K562 (cell line): ENCODE measurements at regions not wholly inside any gene's neighbourhood (a gene's known extent, or its start where the extent isn't known, plus 50 kb on each side); places are given as distances from the start of the nearest gene placed in this dataset.

ENCODE experiments used
- ATAC-seq: fragments of 200-7000 bp; cut with Tn5 transposase; 3 replicates; pipeline ENCODE4 v1.9.1; 2020; ENCODE audit warnings: moderate library complexity
- BruUV-seq: library from RNA; stranded (reverse); fragments of 400-500 nt; replicated peaks from 2 replicates; lab custom pipeline; 2021; lab: Mats Ljungman, UMichigan
- CTCF ChIA-PET: fragments of 300-600 bp; formaldehyde crosslinking; extraction: SDS; loops from one replicate; lab custom pipeline; 2021; ENCODE audit warnings: low intra/inter-chr PET ratio; lab: Yijun Ruan, JAX
- POLR2A ChIA-PET: fragments of 300-600, 350-650 bp; sonication (Branson Sonifier 250); formaldehyde crosslinking; extraction: SDS; loops from one replicate; lab custom pipeline; 2021; ENCODE audit warnings: antibody characterized with exemption, inconsistent platforms; lab: Yijun Ruan, JAX
- DNase-seq, 4 experiments: peaks; one replicate each; pipeline versions ENCODE4 v3.0.0 to v3.0.0-alpha.2; 2011 to 2018; ENCODE audit warnings: low spot score in 3 of 4, mixed read lengths in 3 of 4; ENCODE audit errors: extremely low read depth in 1 of 4
- FAIRE-seq: peaks from 2 replicates; lab custom pipeline; 2011; peaks lifted over from hg19 to GRCh38; lab: Jason Lieb, UNC
- H2AFZ ChIP-seq: 2 replicates; pipeline ENCODE4 v1.6.0; 2011; ENCODE audit warnings: low read depth, low read length, control low read depth, inconsistent platforms
- H3K27ac ChIP-seq: fragments of 200-600 bp; 3 replicates; pipeline ENCODE4 v1.8.0; 2011; ENCODE audit warnings: low read depth, mild to moderate bottlenecking, control low read depth, inconsistent platforms, low read length, moderate library complexity, mixed read lengths; ENCODE audit errors: extremely low read depth
- H3K27me3 ChIP-seq, 2 experiments: fragments of 300-600 bp in 1 of 2; 2 replicates in 1 of 2; 3 replicates in 1 of 2; pipeline versions ENCODE4 v1.6.0 to v1.8.0; 2011; ENCODE audit warnings: inconsistent platforms in 2 of 2, low read length in 2 of 2, mild to moderate bottlenecking in 1 of 2, mixed read lengths in 1 of 2, moderate library complexity in 1 of 2; ENCODE audit not compliant: control insufficient read depth in 2 of 2, insufficient read depth in 2 of 2
- H3K36me3 ChIP-seq: fragments of 300-600 bp; 3 replicates; pipeline ENCODE4 v1.8.0; 2011; ENCODE audit warnings: mild to moderate bottlenecking, low read length, inconsistent platforms; ENCODE audit not compliant: control insufficient read depth, insufficient read depth
- H3K4me1 ChIP-seq, 2 experiments: fragments of 200-600 bp in 1 of 2; replicated peaks in 1 of 2; 2 replicates in 1 of 2; 3 replicates in 1 of 2; pipeline versions ENCODE4 v1.5.1 to v1.8.0; 2011; ENCODE audit warnings: inconsistent platforms in 2 of 2, low read length in 2 of 2, mild to moderate bottlenecking in 1 of 2, mixed read lengths in 1 of 2, moderate library complexity in 1 of 2; ENCODE audit not compliant: control insufficient read depth in 2 of 2, insufficient read depth in 2 of 2
- H3K4me2 ChIP-seq: 2 replicates; pipeline ENCODE4 v1.6.1; 2011; ENCODE audit warnings: low read length, control low read depth, inconsistent platforms, mixed read lengths; ENCODE audit not compliant: insufficient read depth
- H3K4me3 ChIP-seq: fragments of 200-600 bp; sonication (generic), shearing (Covaris generic); 2 replicates; pipeline ENCODE4 v1.5.1; 2016; ENCODE audit warnings: control low read depth, inconsistent platforms
- H3K79me2 ChIP-seq: fragments of 200-600 bp; 3 replicates; pipeline ENCODE4 v1.8.0; 2011; ENCODE audit warnings: low read length, inconsistent platforms; ENCODE audit not compliant: control insufficient read depth, insufficient read depth
- H3K9ac ChIP-seq, 2 experiments: 2 replicates each; pipeline versions ENCODE4 v1.6.0 to v1.6.1; 2011; ENCODE audit warnings: low read depth in 2 of 2, low read length in 2 of 2, control low read depth in 1 of 2, inconsistent platforms in 1 of 2, mild to moderate bottlenecking in 1 of 2, mixed read lengths in 1 of 2; ENCODE audit not compliant: insufficient read depth in 1 of 2
- H3K9me1 ChIP-seq: one replicate; pipeline ENCODE4 v1.6.0; 2011; ENCODE audit warnings: inconsistent platforms, mild to moderate bottlenecking, low read length, moderate library complexity; ENCODE audit not compliant: control insufficient read depth, insufficient read depth
- H3K9me3 ChIP-seq: replicated peaks from 2 replicates; pipeline ENCODE4 v1.5.1; 2011; ENCODE audit warnings: low read depth, low read length, inconsistent platforms; ENCODE audit not compliant: control insufficient read depth, insufficient read depth
- H4K20me1 ChIP-seq: replicated peaks from 2 replicates; pipeline ENCODE4 v1.6.1; 2011; ENCODE audit warnings: low read length, inconsistent platforms, mixed read lengths; ENCODE audit not compliant: control insufficient read depth, insufficient read depth
- CREB1 ChIP-seq, 2 experiments: sonication (generic) in 1 of 2; formaldehyde crosslinking in 1 of 2; IDR thresholded peaks; 2 replicates each; pipeline versions ENCODE4 v1.6.1 to v1.8.0; 2012 to 2022; ENCODE audit warnings: inconsistent platforms in 1 of 2, mild to moderate bottlenecking in 1 of 2, missing genetic modification reagents in 1 of 2, moderate library complexity in 1 of 2
- ELK3 ChIP-seq: fragments of 450-650 bp; formaldehyde crosslinking; IDR thresholded peaks from 2 replicates; pipeline ENCODE4 v1.4.0; 2020; ENCODE audit warnings: mild to moderate bottlenecking
- KAT8 ChIP-seq: fragments of 450-650 bp; IDR thresholded peaks from 2 replicates; pipeline ENCODE4 v1.6.1; 2016; ENCODE audit warnings: low read depth, mild to moderate bottlenecking
- KLF1 ChIP-seq: fragments of 450-650 bp; IDR thresholded peaks from 2 replicates; pipeline ENCODE4 v1.6.1; 2016; ENCODE audit warnings: missing genetic modification characterization, missing compliant biosample characterization
- MIER1 ChIP-seq: fragments of 450-650 bp; IDR thresholded peaks from 2 replicates; pipeline ENCODE4 v1.6.1; 2016; ENCODE audit warnings: antibody characterized with exemption, mild to moderate bottlenecking, low read depth
- NEUROD1 ChIP-seq: fragments of 150-350 bp; IDR thresholded peaks from 2 replicates; pipeline ENCODE4 v1.6.1; 2014; ENCODE audit warnings: borderline replicate concordance, low read length, low read depth; ENCODE audit not compliant: partially characterized antibody
- PRMT5 ChIP-seq: sonication (generic); formaldehyde crosslinking; IDR thresholded peaks from 2 replicates; pipeline ENCODE4 v1.5.0; 2020; ENCODE audit warnings: missing genetic modification reagents
- RFX1 ChIP-seq: fragments of 450-650 bp; IDR thresholded peaks from 2 replicates; pipeline ENCODE4 v1.6.1; 2016; ENCODE audit warnings: mild to moderate bottlenecking, moderate library complexity
- YY1 ChIP-seq, 3 experiments: IDR thresholded peaks; 2 replicates each; pipeline ENCODE4 v1.6.1; 2011; ENCODE audit warnings: low read length in 2 of 3, mild to moderate bottlenecking in 2 of 3, moderate library complexity in 2 of 3, borderline replicate concordance in 1 of 3, control low read depth in 1 of 3, low read depth in 1 of 3; ENCODE audit not compliant: insufficient read depth in 3 of 3, insufficient replicate concordance in 2 of 3, control insufficient read depth in 1 of 3, insufficient read length in 1 of 3; ENCODE audit errors: extremely low read depth in 1 of 3
- ZNF212 ChIP-seq: fragments of 450-650 bp; formaldehyde crosslinking; IDR thresholded peaks from 2 replicates; pipeline ENCODE4 v1.4.0; 2020; ENCODE audit warnings: mild to moderate bottlenecking
- ZNF695 ChIP-seq: fragments of 450-650 bp; formaldehyde crosslinking; IDR thresholded peaks from 2 replicates; pipeline ENCODE4 v1.4.0; 2020; ENCODE audit warnings: mild to moderate bottlenecking, moderate library complexity
- WGBS: fragments of 100-300 bp; shearing (Covaris generic); methylation state at CpG from one replicate; pipeline ENCODE4 v1.1.6; 2016; ENCODE audit warnings: low coverage, mixed read lengths; ENCODE audit not compliant: insufficient coverage; ENCODE audit errors: missing lambda C conversion rate; 5-methylcytosine and 5-hydroxymethylcytosine counted together
- in situ Hi-C: fragments of 300-500 bp; cut with MboI; formaldehyde crosslinking; loops from 4 replicates; pipeline ENCODE4 v1.15.0; 2018; ENCODE audit warnings: inconsistent platforms, mixed read lengths
- intact Hi-C: fragments of 100-400 bp; cut with micrococcal nuclease; formaldehyde crosslinking; loops from 2 replicates; pipeline ENCODE4 v1.14.2; 2022

- no peak for DNase-seq
- Histone ChIP-seq H3K9me3 (no peaks in the 10 kb centered on the region; the same call in 1 of the 2 replicates), H4K20me1 (no peaks in the 10 kb centered on the region), H3K27me3 (peaks cover 0 to 13% of the 10 kb centered on the region in 2 experiments; a peak in 2 of 5 replicates), H2AFZ (no peak overlapping the region), H3K9me1 (no peaks in the 10 kb centered on the region), H3K4me2 (no peak overlapping the region), H3K36me3 (no peaks in the 10 kb centered on the region)
- no peak for ATAC-seq
- 0% methylated on average over 3 of the region's 4 CpGs for WGBS
- no peak for FAIRE-seq
- BruUV-seq, result no TSS peak
- in situ Hi-C loops, result no loop called here
- POLR2A ChIA-PET, result no interaction called here
- no peak for TF ChIP-seq MIER1
- no peak for TF ChIP-seq ZNF695 (CRISPR knock-in tag)
- no peak for TF ChIP-seq RFX1
- TF ChIP-seq PRMT5, result no peak
- TF ChIP-seq KAT8, result no peak
- TF ChIP-seq, all 486 proteins: peak for 0
- Histone ChIP-seq H3K9ac (no peak overlapping the region), H3K4me1 (no peaks in the 10 kb centered on the region), H3K27ac (no peak overlapping the region), H3K79me2 (no peaks in the 10 kb centered on the region), H3K4me3 (no peak overlapping the region)
- intact Hi-C loops, result no loop called here
- CTCF ChIA-PET, result no interaction called here
Measured at GRCh38 chr22:27568265-27568664, 233.3 kb downstream of the MN1 start.

GRCh38 chr22:27571463-27572277 lies 229.9 kb downstream of the MN1 start:
- CTCF ChIA-PET, result no interaction called here
- Histone ChIP-seq H3K27ac (no peak overlapping the region), H3K4me3 (no peak overlapping the region), H3K9me1 (no peaks in the 10 kb centered on the region), H3K9ac (no peak overlapping the region)
- TF ChIP-seq ZNF212 (CRISPR knock-in tag) (no peak), YY1 (IDR thresholded peaks at IDR 0.05; ENCODE audit: borderline replicate concordance in 1 of 3, control insufficient read depth in 1 of 3, extremely low read depth in 1 of 3, insufficient read depth in 3 of 3, insufficient read length in 1 of 3, insufficient replicate concordance in 2 of 3, low read depth in 1 of 3, low read length in 2 of 3) (no peak), ELK3 (CRISPR knock-in tag) (no peak), CREB1 (IDR thresholded peaks at IDR 0.05) (no peak), CREB1 (CRISPR knock-in tag; IDR thresholded peaks at IDR 0.05) (no peak), KLF1 (tag) (no peak), NEUROD1 (no peak)
- TF ChIP-seq, all 486 proteins: peak for 0
- FAIRE-seq (no peak), DNase-seq (no peak), ATAC-seq (no peak)
- Histone ChIP-seq H3K36me3 (no peaks in the 10 kb centered on the region), H3K9me3 (no peaks in the 10 kb centered on the region; the same call in 1 of the 2 replicates), H3K27me3 (peaks cover 2 to 20% of the 10 kb centered on the region in 2 experiments; a peak in 4 of 5 replicates), H3K4me1 (no peaks in the 10 kb centered on the region; a peak in 1 of 5 replicates), H4K20me1 (no peaks in the 10 kb centered on the region; the same call in 1 of the 2 replicates), H3K79me2 (no peaks in the 10 kb centered on the region), H3K4me2 (no peak overlapping the region), H2AFZ (no peak overlapping the region)
- under 1% methylated on average over 12 of the region's 12 CpGs for whole genome bisulfite sequencing
- intact Hi-C loops (no loop called here), in situ Hi-C loops (no loop called here)
- no TSS peak for BruUV-seq
- POLR2A ChIA-PET, result interaction anchor here (0.6 to 1.0 kb wide), 2 partner anchors 9 to 20 kb away, joined by 3 to 4 read pairs; no protein-coding TSS in a partner anchor
